ENCODE measurements at regions not wholly inside any gene's neighbourhood (a gene's known extent, or its start where the extent isn't known, plus 50 kb on each side); places are given as distances from the start of the nearest gene placed in this dataset.

GRCh38 chr15:96442076-96442475, 111.6 kb downstream of the NR2F2 start:
- ATAC-seq (no peak), FAIRE-seq (no peak), DNase-seq (ENCODE audit: extremely low read depth in 1 of 4, low spot score in 3 of 4) (no peak)
- TF ChIP-seq POLR3G (IDR thresholded peaks at IDR 0.05; ENCODE audit: extremely low read depth, insufficient read length, insufficient replicate concordance), result no peak
- no peak for TF ChIP-seq SP1 (CRISPR knock-in tag; IDR thresholded peaks at IDR 0.05)
- no peak for TF ChIP-seq CBFA2T2 (conservative IDR thresholded peaks at IDR 0.05)
- no peak for TF ChIP-seq TCF15 (CRISPR knock-in tag; IDR thresholded peaks at IDR 0.05)
- Histone ChIP-seq H3K36me3 (ENCODE audit: control insufficient read depth, insufficient read depth, low read length) (no peaks in the 10 kb centered on the region), H2AFZ (ENCODE audit: low read depth, low read length) (no peak overlapping the region), H3K27me3 (ENCODE audit: control insufficient read depth in 2 of 2, insufficient read depth in 2 of 2, low read length in 2 of 2) (peaks cover 25 to 40% of the 10 kb centered on the region in 2 experiments), H3K4me1 (replicated peaks in 1 of 2; ENCODE audit: control insufficient read depth in 2 of 2, insufficient read depth in 2 of 2, low read length in 2 of 2) (0 out of 5 replicates have a peak, but pooled peaks cover 0 to 2% of the 10 kb centered on the region in 2 experiments), H3K4me2 (ENCODE audit: insufficient read depth, low read length) (no peak overlapping the region; the same call in 1 of the 2 replicates), H3K9me1 (ENCODE audit: control insufficient read depth, insufficient read depth, low read length) (no peaks in the 10 kb centered on the region), H3K79me2 (ENCODE audit: control insufficient read depth, insufficient read depth, low read length) (no peaks in the 10 kb centered on the region), H3K4me3 (no peak overlapping the region), H3K27ac (ENCODE audit: extremely low read depth, low read depth, low read length) (no peak overlapping the region), H3K9me3 (replicated peaks; ENCODE audit: control insufficient read depth, insufficient read depth, low read depth, low read length) (no peaks in the 10 kb centered on the region), H3K9ac (ENCODE audit: insufficient read depth in 1 of 2, low read depth in 2 of 2, low read length in 2 of 2) (no peak overlapping the region), H4K20me1 (replicated peaks; ENCODE audit: control insufficient read depth, insufficient read depth, low read length) (no peaks in the 10 kb centered on the region)
- POLR2A ChIA-PET, result no interaction called here
- CTCF ChIA-PET (ENCODE audit: low intra/inter-chr PET ratio), result no interaction called here
- intact Hi-C loops (cut with micrococcal nuclease), result no loop called here
- WGBS (ENCODE audit: insufficient coverage, low coverage, missing lambda C conversion rate), result 4% methylated on average over 18 of the region's 18 CpGs
- in situ Hi-C loops (cut with MboI), result no loop called here
- no TSS peak for BruUV-seq (replicated peaks)

GRCh38 chr15:96444865-96445264, 114.4 kb downstream of the NR2F2 start:
- Histone ChIP-seq H3K4me2 (ENCODE audit: insufficient read depth, low read length) (no peak overlapping the region), H3K9me1 (ENCODE audit: control insufficient read depth, insufficient read depth, low read length) (no peaks in the 10 kb centered on the region), H3K9me3 (replicated peaks; ENCODE audit: control insufficient read depth, insufficient read depth, low read depth, low read length) (no peaks in the 10 kb centered on the region), H3K36me3 (ENCODE audit: control insufficient read depth, insufficient read depth, low read length) (no peaks in the 10 kb centered on the region), H3K4me1 (replicated peaks in 1 of 2; ENCODE audit: control insufficient read depth in 2 of 2, insufficient read depth in 2 of 2, low read length in 2 of 2) (0 out of 5 replicates have a peak, but pooled peaks cover 0 to 2% of the 10 kb centered on the region in 2 experiments), H2AFZ (ENCODE audit: low read depth, low read length) (no peak overlapping the region), H3K27ac (ENCODE audit: extremely low read depth, low read depth, low read length) (no peak overlapping the region), H3K9ac (ENCODE audit: insufficient read depth in 1 of 2, low read depth in 2 of 2, low read length in 2 of 2) (no peak overlapping the region), H3K79me2 (ENCODE audit: control insufficient read depth, insufficient read depth, low read length) (no peaks in the 10 kb centered on the region), H3K27me3 (ENCODE audit: control insufficient read depth in 2 of 2, insufficient read depth in 2 of 2, low read length in 2 of 2) (peaks cover 36 to 38% of the 10 kb centered on the region in 2 experiments), H3K4me3 (no peak overlapping the region), H4K20me1 (replicated peaks; ENCODE audit: control insufficient read depth, insufficient read depth, low read length) (no peaks in the 10 kb centered on the region)
- ATAC-seq (no peak), FAIRE-seq (no peak), DNase-seq (ENCODE audit: extremely low read depth in 1 of 4, low spot score in 3 of 4) (no peak)
- intact Hi-C loops (cut with micrococcal nuclease), result no loop called here
- ChIA-PET CTCF (ENCODE audit: low intra/inter-chr PET ratio) (no interaction called here), POLR2A (no interaction called here)
- 0% methylated on average over 3 of the region's 3 CpGs for WGBS (ENCODE audit: insufficient coverage, low coverage, missing lambda C conversion rate)
- BruUV-seq (replicated peaks), result no TSS peak
- in situ Hi-C loops (cut with MboI), result no loop called here
- TF ChIP-seq PHTF2 (CRISPR knock-in tag; IDR thresholded peaks at IDR 0.05) (no peak), NCOR1 (IDR thresholded peaks at IDR 0.05) (no peak), HMBOX1 (IDR thresholded peaks at IDR 0.05) (no peak), ZNF165 (CRISPR knock-in tag; IDR thresholded peaks at IDR 0.05; ENCODE audit: borderline replicate concordance) (no peak), HOMEZ (CRISPR knock-in tag; IDR thresholded peaks at IDR 0.05) (no peak), JUNB (CRISPR knock-in tag; conservative IDR thresholded peaks at IDR 0.05) (no peak), POLR2A (conservative IDR thresholded peaks at IDR 0.05) (no peak), ZEB2 (IDR thresholded peaks at IDR 0.05) (no peak), WHSC1 (IDR thresholded peaks at IDR 0.05; ENCODE audit: low read length) (no peak), MAFG (tag; conservative IDR thresholded peaks at IDR 0.05) (peak; percentile 58), PCBP2 (IDR thresholded peaks at IDR 0.05; ENCODE audit: low read depth, low read length, poor library complexity, severe bottlenecking) (no peak), ELF4 (CRISPR knock-in tag; IDR thresholded peaks at IDR 0.05) (no peak), POLR2G (IDR thresholded peaks at IDR 0.05; ENCODE audit: low read depth, low read length) (no peak)

Data from K562 (cell line).